ENCODE measurements at regions not wholly inside any gene's neighbourhood (a gene's known extent, or its start where the extent isn't known, plus 50 kb on each side); places are given as distances from the start of the nearest gene placed in this dataset.
"Not testable (repeated sequence)": the region's sequence is repeated elsewhere in the genome, so short reads cannot be mapped to it uniquely, and the experiment has no call there.

DNA sequence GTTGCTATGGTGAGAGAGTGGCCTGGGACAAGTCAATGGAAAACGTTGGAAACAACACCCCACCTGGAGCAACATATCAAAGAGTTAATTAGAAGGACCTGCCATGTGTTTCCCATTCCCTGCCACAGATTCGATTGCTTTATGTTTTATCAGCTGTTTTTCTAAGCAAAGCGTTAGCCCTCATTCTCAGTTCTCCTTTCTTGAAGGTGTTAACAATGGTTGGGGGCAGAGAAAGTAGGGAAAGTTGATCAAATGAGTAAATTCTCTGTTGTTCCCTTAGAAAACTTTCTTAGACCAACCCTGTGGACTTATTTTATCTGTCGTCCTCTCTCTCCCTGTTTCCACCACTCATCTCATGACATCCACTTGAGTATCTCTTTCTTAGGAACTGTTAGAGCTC, 102.5 kb downstream of the ADAMTS15 start:
- DNase-seq (ENCODE audit: low read depth in 2 of 2): no peak

DNA sequence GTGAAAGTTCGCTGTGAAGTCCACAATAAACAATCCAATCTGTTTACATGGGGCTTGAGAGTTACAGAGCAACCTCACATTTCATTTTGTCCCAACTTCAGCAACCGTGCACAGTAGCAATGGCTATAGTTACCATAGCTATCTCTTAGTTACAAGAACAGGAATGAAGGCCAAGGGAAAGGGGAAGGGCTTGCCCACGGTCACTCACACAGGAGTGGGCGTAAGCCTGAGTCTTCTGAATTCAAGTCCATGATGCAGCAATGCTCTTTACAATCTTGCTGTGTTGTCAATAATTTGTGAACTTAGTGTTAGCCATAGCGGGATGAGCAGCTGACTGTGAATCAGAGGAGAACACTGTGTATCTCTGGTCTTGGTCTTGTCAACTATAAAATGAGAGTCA, 102.9 kb downstream of the ADAMTS15 start:
- DNase-seq (ENCODE audit: low read depth in 2 of 2): no peak

DNA sequence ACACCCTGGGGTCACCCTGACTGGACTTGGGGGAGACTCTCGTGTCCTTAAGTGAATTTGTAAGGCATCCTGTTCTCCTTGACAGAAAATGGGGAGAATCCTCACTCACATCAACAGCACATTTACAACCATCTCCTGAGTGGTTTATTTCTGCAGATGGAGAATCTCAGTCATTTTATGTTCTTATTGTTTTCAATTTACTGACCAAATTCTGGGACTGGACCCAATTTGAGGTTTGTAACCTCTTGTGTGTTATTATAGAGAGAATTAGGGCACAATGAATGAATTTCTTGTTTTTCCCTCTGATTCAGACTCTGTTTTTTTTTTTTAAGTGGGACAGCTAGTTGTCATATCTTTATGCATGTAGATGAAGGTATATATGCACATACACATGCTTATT, 104.9 kb downstream of the ADAMTS15 start:
- no peak for DNase-seq (ENCODE audit: low read depth in 2 of 2)

DNA sequence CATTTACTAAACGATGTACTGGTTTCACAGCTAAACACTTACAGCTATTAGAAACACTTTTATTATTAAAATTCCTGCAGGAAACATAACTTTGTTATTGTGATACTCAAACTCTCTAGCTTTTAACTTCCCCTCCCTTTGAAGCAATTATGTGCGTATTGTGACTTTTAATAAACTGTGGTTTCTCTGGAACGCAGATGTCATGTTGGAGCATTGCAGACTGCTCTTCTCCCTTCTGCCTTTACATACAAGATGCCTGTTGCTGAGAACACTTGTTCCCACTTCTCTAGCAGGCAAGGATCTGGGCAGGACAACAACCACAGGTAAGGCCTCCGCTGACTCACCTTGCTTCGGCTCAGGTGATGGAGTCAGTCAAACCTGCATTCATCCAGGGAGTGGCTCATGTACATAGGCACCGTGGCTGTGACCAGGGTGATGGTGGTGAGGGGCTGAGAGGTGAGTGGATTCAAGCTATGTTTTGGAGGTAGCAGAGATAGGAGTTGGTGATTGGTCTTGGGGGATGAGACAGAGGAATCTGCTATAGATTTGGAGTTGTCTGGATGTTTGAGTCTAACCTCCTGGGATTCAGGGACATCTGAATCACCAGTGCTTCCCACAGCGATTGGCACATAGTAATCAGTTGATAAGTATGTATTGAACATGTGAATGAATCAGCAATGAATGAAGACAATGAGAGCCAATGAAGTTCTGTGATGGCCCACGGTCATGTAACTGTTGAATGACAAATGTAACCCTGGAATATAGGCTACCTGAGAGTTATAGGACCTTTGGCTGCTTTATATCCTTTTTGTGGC, 106.0 kb downstream of the ADAMTS15 start:
- DNase-seq (ENCODE audit: low read depth in 2 of 2): no peak

DNA sequence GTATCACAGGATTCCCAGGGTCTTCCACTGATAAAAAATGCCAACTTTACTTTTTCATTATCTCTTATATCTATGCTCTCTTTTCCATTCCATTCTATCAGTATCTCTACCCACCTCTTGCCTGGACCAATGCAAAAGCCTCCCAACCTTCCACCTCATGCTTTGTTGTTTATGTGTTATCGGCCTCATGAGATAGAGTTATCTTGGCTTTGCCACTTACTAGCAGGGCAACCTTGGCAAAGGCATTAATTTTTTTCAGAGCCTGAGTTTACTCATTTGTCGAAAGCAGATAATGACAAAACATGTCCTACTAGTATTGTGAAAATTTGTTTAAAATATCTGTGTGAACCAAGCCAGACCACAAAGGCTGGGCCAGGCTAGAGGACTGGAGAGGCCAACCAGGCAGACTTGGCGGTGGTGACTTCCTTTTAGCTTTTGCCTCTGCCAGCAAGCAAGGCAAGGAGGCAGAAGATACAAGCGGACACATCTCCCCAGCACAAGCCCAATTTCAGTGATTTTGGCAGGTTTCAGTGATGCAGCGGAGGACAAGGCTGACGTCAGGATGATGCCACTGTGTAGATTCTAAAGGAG, 106.9 kb downstream of the ADAMTS15 start:
- no peak for DNase-seq (ENCODE audit: low read depth in 2 of 2)

DNA sequence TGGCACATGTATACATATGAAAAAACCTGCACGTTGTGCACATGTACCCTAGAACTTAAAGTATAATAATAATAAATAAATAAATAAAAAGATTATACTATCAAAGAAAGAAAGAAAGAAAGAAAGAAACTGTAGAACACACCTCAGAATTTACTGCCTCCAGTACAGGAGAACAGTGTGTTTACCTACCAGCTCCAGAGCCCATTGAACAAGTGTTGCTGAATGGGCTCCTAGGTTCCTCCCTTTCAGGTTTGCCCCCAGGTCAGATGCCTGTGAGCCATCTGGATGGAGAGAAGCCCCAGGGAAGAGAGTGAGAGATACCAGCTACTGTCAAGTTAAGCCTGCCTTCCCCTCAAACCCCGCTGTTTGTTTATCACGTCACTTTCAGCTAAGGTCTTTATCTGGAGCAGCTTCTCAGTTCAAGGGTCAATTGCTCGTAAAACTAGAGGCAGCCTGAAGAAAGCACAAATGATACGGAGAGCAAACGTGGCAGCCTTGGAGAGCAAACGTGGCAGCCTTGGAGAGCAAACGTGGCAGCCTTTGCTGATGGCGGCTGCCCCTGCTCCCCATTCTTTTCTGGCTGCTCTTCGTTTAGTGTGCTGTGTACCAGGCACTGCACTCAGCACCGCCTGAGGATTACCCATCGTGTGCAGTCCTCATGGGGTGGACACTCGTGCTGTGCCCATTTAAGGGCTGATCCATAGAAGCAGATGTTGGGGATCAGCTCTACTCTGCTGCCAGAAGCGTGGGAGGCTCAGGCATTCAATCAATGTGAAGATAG, 111.7 kb downstream of the ADAMTS15 start:
- no peak for DNase-seq (ENCODE audit: low read depth in 2 of 2)

DNA sequence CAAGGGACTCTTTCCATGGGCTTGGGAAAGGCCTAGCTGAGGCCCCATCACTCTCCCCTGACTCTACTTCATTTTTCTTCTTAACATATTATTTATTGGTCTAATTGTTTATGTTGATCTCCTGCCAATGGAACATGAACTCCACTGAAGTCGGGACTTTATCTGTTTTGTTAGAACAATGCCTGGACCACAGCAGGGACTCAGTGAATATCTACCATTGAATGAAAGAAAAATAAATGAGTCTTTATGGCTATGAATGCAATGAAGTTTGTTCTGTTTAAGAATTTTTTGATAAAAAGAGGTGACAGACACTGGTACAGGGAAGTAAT, 112.3 kb downstream of the ADAMTS15 start:
- peak in 1 of 2 donors; percentile 60 for DNase-seq (ENCODE audit: low read depth in 2 of 2)

DNA sequence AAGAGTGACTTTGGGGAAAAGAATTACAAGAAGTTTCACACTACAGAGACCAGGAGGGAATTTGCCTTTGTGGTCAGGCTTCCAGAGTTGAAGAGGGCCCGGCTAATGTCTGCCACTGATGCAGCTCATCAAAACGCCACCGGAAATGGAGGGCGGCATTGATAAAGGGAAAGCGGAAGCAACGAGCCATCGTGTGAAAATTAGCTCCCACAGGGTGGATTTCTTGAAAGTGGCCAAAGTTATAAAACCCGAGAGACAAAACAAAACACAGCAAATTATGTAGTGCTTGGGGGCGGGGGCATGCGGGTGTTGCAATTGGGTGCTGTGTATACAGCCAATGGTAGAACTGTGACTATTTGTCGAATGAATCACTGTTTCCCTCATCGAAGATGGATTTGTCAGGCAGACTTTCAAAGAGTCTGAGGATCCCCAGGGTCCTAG, 113.0 kb downstream of the ADAMTS15 start:
- no peak for DNase-seq (ENCODE audit: low read depth in 2 of 2)

DNA sequence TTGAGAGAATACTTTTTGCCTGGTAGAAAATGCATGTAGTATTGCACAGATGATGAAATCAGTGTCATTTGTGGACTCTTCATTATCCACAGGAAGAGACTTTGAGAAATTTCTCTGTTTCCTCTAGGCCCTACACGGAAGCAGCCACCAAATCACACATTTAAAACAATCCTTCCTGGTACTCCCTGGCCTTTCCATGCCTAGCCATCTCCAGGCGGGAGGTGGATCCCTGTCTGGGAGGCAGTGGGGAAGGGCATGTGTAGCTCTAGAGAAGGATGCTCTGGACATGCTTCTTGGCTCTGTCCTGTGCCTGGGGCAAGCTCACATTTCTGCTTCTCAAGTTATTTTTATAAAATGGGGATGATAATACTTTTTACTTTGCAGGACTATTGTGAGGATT, 114.1 kb downstream of the ADAMTS15 start:
- DNase-seq (ENCODE audit: low read depth in 2 of 2): no peak

DNA sequence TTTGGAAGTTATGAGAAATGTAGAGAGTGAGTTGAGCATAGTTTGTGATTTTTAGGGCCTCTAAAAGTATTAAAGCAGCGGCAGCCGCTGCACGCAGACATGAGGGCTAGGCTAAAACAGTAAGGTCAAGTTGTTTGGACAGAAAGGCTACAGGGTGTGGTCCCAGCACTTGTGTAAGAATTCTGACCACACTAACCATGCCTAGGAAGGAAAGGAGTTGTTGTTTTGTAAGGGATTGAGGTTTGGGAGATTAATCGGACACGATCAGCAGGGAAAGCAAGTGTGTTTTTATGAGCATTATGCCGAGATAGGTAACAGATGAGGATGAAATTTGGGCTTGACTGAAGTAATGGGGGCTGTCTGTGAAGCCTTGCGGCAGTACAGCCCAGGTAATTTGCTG, 117.9 kb downstream of the ADAMTS15 start:
- not testable (repeated sequence) for DNase-seq (ENCODE audit: low read depth in 2 of 2)

DNA sequence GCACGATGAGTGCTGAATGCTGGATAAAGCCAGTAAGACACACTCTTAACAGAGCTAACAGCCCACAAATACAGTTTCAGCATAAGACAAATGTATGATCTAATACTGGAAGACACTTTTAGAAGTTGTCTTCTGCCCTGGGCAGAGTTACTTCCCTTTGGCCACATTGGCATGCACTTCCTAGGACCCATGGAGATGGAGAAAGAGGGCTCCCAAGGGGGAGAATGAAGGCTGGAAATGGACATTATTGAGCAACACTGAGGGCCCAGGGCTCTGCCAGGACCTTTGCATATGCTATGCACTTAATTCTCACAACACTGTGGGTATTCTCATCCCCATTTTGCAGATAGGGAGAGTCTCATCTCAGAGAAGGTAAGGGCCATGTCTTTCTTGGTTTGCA, 123.1 kb downstream of the ADAMTS15 start:
- DNase-seq (ENCODE audit: low read depth in 2 of 2): no peak

DNA sequence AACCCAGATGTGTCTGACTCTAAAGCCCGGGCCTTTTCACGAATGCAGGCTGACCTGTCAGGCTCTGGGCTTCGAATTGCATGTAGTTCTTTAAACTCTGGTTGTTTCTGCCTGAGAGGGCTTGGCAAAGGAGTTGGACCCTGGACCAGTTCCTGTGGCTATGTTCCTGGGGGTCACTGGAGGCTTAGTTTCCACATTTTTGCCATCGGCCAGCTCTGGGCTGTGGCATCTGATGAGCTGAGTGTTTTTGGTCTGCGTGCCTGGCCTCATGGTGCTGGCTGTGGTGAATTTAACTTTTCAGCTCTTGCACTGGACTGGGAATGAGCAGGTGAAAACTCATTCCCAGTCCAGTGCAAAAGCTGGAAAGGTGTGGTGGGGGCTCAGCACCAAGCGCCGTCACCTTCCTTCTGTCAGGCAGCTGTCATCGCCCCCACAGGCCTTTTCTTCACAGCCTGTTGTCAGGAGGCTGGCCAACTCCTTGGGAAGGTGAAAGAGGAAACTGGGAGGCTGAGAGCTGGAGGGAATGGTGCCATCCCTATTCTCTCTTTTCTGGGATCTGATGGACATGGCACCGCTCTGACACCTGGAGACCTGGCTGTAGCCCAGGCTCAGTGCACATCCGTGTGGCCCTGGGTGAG, 123.6 kb downstream of the ADAMTS15 start:
- DNase-seq (ENCODE audit: low read depth in 2 of 2): no peak

DNA sequence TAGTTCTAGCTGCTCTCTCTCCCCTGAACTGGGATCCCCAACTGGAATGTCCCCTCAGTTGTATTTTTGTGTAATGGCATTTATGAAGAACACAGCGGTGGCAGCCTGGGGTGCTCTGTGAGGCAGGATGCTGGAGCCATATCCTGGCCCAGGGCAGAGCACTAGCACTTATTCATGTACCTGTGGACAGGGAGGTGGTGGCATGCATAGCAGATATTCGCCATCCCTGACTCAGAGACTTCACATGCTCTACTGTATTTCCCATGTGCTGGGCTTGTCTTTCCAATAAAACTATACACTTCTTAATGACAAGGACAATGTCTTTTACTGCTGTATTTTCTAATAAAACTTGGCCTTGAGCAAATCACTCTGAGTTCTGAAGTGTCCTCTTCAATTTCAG, 125.3 kb downstream of the ADAMTS15 start:
- DNase-seq (ENCODE audit: low read depth in 2 of 2): no peak

DNA sequence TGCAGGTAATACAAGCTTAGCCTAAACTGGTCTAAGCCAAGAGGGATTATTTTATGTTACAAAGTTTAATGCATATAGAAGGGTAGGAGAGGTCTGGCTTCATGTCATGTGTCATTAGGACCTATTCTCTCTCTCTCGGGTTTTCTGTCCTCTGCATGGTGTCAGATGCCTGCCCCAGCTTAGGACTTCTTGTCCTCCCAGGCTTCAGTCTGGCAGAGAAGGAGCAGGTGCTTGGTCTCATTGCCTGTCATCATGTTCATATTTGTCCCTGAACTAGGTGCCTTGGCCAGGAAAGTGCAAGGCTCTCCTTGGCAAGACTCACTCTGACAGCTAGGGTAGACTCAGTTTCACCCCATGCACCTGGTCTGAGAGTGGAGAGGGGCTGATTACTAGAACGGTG, 126.3 kb downstream of the ADAMTS15 start:
- no peak for DNase-seq (ENCODE audit: low read depth in 2 of 2)

DNA sequence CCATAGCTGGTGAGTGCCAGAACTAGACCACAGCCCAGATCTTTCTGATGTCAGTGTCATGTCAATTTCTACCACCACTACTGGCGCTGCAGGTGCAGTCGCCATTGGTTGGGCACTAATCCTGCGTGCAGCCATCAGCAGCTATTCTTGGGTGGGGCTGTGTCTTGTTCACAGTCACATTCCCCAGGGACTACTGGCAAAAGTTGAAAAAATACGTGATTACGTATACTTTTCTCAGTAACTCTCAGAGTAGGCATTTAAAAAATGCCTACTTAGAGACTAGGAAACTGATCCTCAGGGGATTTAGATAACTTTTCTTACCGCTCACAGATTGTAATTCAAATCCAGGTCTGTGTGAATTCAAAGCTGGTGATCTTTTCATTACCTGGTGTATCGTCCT, 127.7 kb downstream of the ADAMTS15 start:
- DNase-seq (ENCODE audit: low read depth in 2 of 2): no peak

DNA sequence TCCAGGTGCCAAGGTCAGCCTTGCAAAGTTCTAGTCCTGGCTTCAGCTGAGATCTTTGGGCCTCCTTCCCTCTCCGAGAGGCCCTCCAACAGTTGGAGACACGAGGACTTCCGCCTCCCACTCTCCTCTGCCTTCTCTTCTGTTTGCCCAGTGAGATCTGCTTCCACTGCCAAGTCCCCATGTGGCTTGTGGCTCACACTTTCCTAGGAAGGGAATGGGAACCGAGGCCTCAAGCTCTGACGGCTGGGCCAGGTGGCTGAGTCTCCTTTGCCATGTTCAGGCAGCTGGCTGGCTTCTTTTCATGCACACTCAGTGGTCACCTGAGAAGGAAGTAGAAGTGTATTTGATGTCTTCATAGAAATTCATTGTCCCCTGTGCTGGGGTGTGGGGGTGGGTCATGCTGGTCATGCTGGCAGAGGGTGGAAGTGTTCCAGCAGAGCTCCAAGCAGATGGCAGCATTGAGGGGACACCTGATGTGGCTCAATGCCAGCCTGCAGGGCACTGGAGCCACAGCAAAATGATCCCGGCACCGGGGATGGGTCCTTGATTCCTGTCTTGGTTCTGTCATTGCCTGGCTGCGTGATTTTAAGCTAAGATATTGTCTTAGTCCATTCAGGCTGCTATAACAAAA, 130.4 kb downstream of the ADAMTS15 start:
- no peak for DNase-seq (ENCODE audit: low read depth in 2 of 2)

DNA sequence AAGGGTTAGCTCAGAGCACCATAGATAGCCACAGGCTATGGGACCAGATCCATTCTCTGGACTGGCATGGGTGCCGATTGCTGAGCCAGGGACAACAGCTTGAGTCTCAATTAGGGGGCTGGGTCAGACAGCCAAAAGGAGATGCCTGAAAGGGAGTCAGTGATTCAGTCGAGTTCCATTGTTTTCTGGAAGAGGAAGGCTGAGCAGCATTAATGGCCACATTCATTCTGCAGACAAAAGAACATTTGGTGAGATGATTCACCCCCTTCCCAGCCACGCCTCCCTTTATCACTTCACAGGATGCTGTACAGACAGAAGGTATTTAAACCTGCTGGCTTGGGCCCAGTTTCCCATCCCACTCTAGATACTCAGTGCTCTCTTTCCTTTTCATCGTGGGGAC, 131.9 kb downstream of the ADAMTS15 start:
- peak; percentile 72 to 91 for DNase-seq (ENCODE audit: low read depth in 2 of 2)

DNA sequence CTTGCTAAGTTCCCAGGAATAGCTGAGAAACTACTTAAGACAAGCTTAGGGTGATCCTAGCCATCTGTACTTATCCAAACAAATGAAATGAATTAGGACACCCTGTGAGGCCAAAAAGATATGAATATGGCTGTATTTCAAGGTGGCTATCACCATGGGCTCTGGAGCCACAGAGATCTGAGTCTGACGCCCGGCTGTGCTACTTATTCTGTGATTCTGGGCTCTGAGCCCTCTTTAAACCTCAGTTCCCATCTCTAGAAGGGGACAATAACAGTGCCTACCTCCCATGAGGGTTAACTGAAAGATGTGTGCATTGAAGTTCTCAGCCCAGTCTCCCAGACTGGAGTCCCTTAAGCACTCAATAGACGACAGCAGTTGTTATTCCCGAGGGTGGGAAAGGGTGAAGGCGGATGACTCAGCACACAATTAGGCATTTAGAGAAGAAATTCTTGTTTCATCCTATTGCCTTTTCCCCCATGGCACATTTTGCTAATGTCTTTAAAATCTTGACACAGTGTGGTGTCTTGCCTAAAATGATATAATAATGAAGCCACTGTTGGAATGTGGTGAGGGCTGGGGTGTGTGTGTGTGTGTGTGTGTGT, 132.5 kb downstream of the ADAMTS15 start:
- DNase-seq (ENCODE audit: low read depth in 2 of 2): peak in 1 of 2 donors; percentile 39

DNA sequence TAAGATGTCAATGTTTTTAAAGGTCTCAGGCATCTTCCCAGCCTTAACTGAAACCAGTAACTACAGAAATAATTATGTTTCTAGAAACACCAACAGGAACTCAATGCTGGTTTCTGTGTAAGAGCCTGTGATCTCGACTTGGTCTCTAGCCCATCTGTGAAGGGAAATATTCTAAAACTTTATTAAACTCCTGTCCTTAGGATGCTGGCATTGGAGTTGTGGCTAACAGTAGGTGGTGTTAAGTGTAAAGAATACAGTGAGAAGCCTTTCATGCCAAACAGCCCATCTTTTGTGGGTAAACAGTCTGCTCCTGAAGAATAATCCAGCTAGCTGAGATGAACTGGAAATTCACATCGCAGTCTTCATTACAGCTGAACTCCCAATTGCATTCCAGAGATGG, 133.2 kb downstream of the ADAMTS15 start:
- no peak for DNase-seq (ENCODE audit: low read depth in 2 of 2)

DNA sequence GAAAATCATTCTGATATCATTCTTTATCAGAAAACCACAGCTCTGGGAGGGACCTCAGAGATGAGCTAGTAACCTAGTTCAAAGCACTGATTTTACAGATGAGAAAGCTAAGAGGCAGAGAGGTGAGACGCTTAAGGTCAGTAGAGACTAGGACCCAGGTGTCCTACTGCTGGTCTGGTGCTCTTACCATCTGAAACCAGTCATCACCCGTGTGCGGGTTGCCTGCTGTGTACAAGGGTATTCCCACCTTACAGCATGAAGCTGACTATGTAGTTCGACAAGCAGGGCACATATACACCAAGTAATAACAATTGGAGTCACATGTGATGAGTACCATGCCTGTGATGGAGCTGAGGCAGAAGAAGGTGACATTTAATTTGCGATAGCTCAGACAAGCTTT, 133.7 kb downstream of the ADAMTS15 start:
- DNase-seq (ENCODE audit: low read depth in 2 of 2): no peak

DNA sequence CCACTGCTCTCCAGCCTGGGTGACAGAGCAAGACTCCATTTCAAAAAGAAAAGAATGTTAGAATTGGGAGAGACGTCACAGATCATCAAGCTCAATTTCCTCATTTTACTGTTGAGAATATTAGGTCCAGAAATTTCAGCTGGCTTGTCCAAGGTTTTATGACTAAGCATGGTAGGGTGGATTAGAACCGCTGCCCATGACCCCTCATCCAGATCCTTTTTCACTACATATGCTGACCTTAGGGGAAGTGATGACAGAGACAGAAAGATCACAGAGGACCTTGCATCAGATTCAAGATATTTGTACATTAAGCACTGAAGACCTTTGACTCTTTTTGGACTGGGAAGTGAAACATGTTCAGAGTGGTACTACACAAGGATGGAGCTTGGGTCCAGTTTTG, 134.5 kb downstream of the ADAMTS15 start:
- DNase-seq (ENCODE audit: low read depth in 2 of 2): no peak
